Ascending aorta (tissue), 2 donors: ENCODE measurements at regions not wholly inside any gene's neighbourhood (a gene's known extent, or its start where the extent isn't known, plus 50 kb on each side); places are given as distances from the start of the nearest gene placed in this dataset.

Source experiments
- DNase-seq, 2 donors: peaks; one replicate each; pipeline ENCODE4 v3.0.0-alpha.2; 2019; ENCODE audit warnings: low spot score in 2 of 2
- H3K27ac ChIP-seq, 2 donors: fragments of 200-600 bp; sonication (generic); one replicate each; pipeline ENCODE4 v1.5.1; 2016 to 2017; ENCODE audit warnings: mild to moderate bottlenecking in 1 of 2
- H3K27me3 ChIP-seq: fragments of 200-600 bp; sonication (generic); one replicate; pipeline ENCODE4 v1.5.1; 2017
- H3K36me3 ChIP-seq, 2 donors: fragments of 200-600 bp; sonication (generic); one replicate each; pipeline ENCODE4 v1.5.1; 2016
- H3K4me1 ChIP-seq, 2 donors: fragments of 200-600 bp; sonication (generic); one replicate each; pipeline ENCODE4 v1.5.1; 2016 to 2017; ENCODE audit warnings: mild to moderate bottlenecking in 1 of 2
- H3K4me3 ChIP-seq, 2 donors: fragments of 200-600 bp; sonication (generic); one replicate each; pipeline ENCODE4 v1.5.1; 2016 to 2017; ENCODE audit warnings: mild to moderate bottlenecking in 1 of 2
- H3K9me3 ChIP-seq, 2 donors: fragments of 200-600 bp; sonication (generic); one replicate each; pipeline ENCODE4 v1.5.1; 2016
- intact Hi-C: fragments of 100-400 bp; cut with DNase I; formaldehyde crosslinking; loops from one replicate; pipeline ENCODE4 v1.15.1; 2023
- TF ChIP-seq, protein P1 (sequence below), 3 experiments: fragments of 200-600 bp in 2 of 3; fragments of 450-650 bp in 1 of 3; sonication (generic) in 2 of 3; IDR thresholded peaks; one replicate each; pipeline ENCODE4 v1.5.1; 2016 to 2019; ENCODE audit warnings: antibody characterized with exemption in 3 of 3, mild to moderate bottlenecking in 1 of 3, moderate library complexity in 1 of 3

DNA sequence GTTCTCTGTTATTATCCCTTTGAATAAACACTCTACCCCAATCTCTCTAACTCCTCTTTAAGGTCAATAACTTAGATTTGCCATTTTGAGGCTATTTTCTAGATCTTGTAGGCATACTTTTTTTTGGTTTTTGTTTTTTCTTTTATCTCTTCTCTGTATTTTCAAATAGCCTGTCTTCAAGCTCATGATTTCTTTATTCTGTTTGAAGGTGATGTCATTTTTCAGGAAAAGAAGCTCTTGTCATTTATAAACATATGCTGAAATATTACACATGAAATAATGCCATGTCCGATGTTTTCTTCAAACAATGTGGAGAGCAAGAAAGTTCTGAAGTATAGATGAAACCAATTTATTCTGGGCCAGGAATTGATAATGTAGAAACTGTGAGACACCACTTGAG, 57.5 kb upstream of the CABCOCO1 start:
- H3K27ac ChIP-seq: no peak overlapping the region
- no peaks in the 10 kb centered on the region for H3K36me3 ChIP-seq
- no peak overlapping the region for H3K4me3 ChIP-seq
- no peaks in the 10 kb centered on the region for H3K27me3 ChIP-seq
- no peaks in the 10 kb centered on the region for H3K4me1 ChIP-seq
- DNase-seq: no peak
- TF ChIP-seq, protein P1, sequence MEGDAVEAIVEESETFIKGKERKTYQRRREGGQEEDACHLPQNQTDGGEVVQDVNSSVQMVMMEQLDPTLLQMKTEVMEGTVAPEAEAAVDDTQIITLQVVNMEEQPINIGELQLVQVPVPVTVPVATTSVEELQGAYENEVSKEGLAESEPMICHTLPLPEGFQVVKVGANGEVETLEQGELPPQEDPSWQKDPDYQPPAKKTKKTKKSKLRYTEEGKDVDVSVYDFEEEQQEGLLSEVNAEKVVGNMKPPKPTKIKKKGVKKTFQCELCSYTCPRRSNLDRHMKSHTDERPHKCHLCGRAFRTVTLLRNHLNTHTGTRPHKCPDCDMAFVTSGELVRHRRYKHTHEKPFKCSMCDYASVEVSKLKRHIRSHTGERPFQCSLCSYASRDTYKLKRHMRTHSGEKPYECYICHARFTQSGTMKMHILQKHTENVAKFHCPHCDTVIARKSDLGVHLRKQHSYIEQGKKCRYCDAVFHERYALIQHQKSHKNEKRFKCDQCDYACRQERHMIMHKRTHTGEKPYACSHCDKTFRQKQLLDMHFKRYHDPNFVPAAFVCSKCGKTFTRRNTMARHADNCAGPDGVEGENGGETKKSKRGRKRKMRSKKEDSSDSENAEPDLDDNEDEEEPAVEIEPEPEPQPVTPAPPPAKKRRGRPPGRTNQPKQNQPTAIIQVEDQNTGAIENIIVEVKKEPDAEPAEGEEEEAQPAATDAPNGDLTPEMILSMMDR (IDR thresholded peaks at IDR 0.05): no peak
- intact Hi-C loops: no loop called here
- H3K9me3 ChIP-seq: no peaks in the 10 kb centered on the region

DNA sequence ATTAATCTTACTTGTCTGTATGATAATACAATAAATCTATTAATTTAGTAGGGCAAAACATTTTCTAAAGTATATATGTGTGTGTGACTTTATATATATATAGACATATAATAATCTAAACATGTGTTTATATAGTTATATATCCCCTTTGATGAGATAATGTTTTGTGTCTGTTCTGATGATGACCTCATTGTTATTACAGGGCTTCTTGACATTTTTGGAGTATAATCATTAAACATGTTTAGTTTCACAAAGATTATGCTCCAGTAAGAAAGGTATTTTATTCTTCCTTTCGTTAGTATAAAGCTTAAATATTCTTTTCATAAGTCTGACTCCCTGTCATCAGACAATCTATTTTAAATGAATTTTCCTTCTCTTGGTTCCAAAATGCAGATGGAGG, 62.3 kb upstream of the CABCOCO1 start:
- DNase-seq: no peak
- intact Hi-C loops: no loop called here
- Histone ChIP-seq H3K27me3 (no peaks in the 10 kb centered on the region), H3K36me3 (no peaks in the 10 kb centered on the region), H3K9me3 (no peaks in the 10 kb centered on the region), H3K4me3 (no peak overlapping the region), H3K4me1 (no peaks in the 10 kb centered on the region), H3K27ac (no peak overlapping the region)
- TF ChIP-seq, protein P1 (IDR thresholded peaks at IDR 0.05): no peak

DNA sequence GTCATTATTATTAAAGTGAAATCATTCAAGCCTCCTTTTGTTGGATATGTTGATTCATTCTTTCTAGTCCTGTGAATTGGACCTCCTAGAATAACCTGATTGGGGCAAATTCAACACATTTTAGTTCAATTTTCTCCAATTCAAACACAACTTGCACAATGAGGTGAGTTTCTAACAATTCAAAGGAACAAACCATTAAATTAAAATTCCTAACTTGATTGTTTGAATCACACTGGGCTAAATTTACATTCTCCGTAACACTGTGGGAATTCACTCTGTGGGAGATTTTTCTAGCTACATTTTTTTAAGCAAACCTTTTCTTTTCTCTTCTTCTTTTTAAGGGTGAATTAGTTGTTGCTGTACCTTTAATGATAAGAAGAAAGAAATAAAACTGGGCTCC, 68.3 kb upstream of the CABCOCO1 start:
- Histone ChIP-seq H3K9me3 (no peaks in the 10 kb centered on the region), H3K4me3 (no peak overlapping the region), H3K4me1 (no peaks in the 10 kb centered on the region), H3K27me3 (no peaks in the 10 kb centered on the region), H3K27ac (no peak overlapping the region), H3K36me3 (no peaks in the 10 kb centered on the region)
- intact Hi-C loops: no loop called here
- TF ChIP-seq, protein P1 (IDR thresholded peaks at IDR 0.05): no peak
- DNase-seq: no peak

DNA sequence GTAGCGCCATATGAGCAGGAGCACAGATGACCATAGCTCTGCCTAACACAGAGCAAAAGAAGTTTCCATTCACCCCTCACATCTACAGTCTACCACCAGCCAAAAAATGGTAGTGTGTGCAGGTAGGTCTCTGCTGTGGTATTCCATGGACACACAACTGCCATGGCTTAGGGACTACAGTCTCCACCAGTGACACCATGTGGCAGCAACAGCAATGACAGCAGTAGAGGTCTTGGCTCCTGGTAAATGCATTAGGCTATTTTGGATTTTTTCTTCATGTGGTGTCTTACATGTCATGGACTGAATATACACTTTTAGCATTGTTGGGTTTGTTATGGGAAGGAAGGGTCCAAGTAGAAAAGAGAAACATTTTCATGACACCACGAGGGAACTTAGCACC, 70.1 kb upstream of the CABCOCO1 start:
- DNase-seq: no peak
- intact Hi-C loops: no loop called here
- H3K27ac ChIP-seq: no peak overlapping the region
- no peaks in the 10 kb centered on the region for H3K4me1 ChIP-seq
- no peaks in the 10 kb centered on the region for H3K36me3 ChIP-seq
- H3K27me3 ChIP-seq: no peaks in the 10 kb centered on the region
- no peaks in the 10 kb centered on the region for H3K9me3 ChIP-seq
- no peak overlapping the region for H3K4me3 ChIP-seq
- TF ChIP-seq, protein P1 (IDR thresholded peaks at IDR 0.05): peak in 1 of 3 experiments; percentile 12

DNA sequence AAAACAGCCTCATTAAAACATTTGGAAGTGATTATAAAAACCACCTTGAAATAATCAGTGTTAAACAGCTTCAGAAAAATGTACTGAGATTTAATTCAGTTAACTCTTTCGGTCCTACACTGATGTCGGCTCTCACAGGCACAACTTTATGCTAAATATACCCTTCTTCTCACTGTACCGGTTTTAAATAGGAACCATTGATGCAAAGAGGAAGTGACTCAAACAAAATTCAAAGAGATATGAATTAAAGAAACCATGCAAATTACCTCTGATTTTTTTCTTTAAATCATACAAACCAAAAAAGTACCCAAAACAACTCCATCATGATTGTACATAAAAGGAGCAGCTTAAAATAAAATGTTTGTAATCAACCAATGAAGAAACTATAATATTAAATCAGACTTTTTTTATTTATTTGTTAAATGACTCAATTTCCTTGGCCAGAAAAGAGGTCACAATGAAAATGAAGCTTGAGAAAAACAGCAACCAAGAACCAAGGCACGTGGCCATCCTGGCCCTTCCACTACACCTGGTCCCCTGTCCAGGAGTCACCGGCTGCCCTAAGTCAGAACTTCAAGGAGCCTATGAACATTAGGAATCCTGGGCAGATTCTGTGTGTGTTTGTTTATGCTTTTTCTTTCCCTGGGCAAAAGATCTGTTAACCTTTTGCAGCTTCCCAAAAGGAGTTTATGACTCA, 73.0 kb upstream of the CABCOCO1 start:
- Histone ChIP-seq H3K27ac (no peak overlapping the region), H3K9me3 (no peaks in the 10 kb centered on the region), H3K4me1 (no peaks in the 10 kb centered on the region), H3K36me3 (no peaks in the 10 kb centered on the region), H3K27me3 (no peaks in the 10 kb centered on the region), H3K4me3 (no peak overlapping the region)
- TF ChIP-seq, protein P1 (IDR thresholded peaks at IDR 0.05): no peak
- no peak for DNase-seq
- intact Hi-C loops: no loop called here

DNA sequence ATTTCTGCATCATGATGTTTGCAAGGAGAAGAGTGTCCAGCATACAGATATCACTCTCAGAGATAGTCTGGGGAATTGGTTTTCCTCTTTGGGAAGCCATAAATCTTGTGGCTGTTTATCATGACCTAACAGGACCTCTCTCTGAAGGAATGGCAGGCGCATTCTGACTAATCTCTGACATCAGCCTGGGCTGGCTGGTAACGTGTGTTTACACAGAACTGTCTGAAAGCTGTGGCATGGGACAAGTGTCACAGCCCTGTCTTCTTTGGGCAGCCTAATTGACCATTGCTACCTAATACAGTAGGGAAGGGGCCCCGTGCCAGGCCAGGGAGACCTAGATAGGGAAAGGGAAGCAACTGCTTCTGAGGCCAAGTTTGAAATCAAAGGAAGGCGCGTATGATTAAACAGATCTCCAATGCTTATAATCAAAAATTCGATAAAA, 73.9 kb upstream of the CABCOCO1 start:
- DNase-seq: no peak
- Histone ChIP-seq H3K27ac (no peak overlapping the region), H3K4me3 (no peak overlapping the region), H3K36me3 (no peaks in the 10 kb centered on the region), H3K9me3 (no peaks in the 10 kb centered on the region), H3K4me1 (no peaks in the 10 kb centered on the region), H3K27me3 (no peaks in the 10 kb centered on the region)
- TF ChIP-seq, protein P1 (IDR thresholded peaks at IDR 0.05): no peak
- intact Hi-C loops: no loop called here
